MM.1S (cell line): ENCODE measurements at regions not wholly inside any gene's neighbourhood (a gene's known extent, or its start where the extent isn't known, plus 50 kb on each side); places are given as distances from the start of the nearest gene placed in this dataset.

ENCODE experiments used
- CTCF ChIP-seq: fragments of 300-600 bp; sonication (generic); IDR thresholded peaks from 2 replicates; pipeline ENCODE4 v1.5.1; 2016; ENCODE audit warnings: antibody characterized with exemption, low read length, mixed read lengths
- EZH2 ChIP-seq: fragments of 300-600 bp; sonication (generic); optimal IDR thresholded peaks from 2 replicates; pipeline ENCODE3; 2017; ENCODE audit warnings: low read depth, mild to moderate bottlenecking, antibody characterized with exemption, low read length, mixed read lengths
- EZH2phosphoT487 ChIP-seq: fragments of 300-600 bp; sonication (generic); IDR thresholded peaks from 2 replicates; pipeline ENCODE4 v1.6.1; 2018; ENCODE audit warnings: antibody characterized with exemption, low read length

DNA sequence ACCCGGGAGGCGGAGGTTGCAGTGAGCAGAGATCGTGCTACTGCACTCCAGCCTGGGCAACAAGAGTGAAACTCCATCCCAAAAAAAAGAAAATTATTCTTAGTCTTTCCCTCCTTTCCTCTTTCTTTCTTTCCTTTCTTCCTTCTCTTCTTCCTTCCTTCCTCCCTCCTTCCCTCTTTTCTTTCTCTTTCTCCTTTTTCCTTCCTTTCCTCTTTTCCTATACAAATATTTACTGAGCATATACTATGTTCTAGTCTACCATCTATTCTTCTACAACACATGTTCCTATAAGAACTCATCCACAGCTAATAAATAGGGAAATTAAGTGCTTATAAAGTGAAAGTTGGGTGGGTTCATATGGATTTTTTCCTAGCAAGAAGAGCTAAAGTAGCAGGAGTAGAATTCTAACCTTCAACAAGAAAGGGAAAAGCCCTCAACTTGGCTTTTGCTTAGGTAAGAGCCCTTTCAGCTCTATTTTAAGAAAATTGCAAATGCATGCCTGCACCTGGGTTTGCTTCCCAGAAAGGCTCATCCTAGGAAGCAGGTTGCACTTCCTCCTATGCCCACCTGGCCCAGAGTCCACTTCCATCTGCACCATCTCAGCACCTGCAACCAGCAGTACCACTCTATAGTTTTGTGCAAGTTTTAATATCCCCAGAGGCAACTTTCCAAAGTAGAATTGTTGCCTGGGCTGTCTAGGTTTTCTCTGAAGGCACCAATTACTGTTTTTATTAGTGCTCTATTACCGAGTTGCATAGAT, 122.0 kb upstream of the CCND2 start:
- no peak for TF ChIP-seq CTCF
- TF ChIP-seq EZH2phosphoT487: no peak
- no peak for TF ChIP-seq EZH2
